NCI-H748 treated with DMSO at 0.1 percent for 48 hours (cell line): ENCODE measurements at regions not wholly inside any gene's neighbourhood (a gene's known extent, or its start where the extent isn't known, plus 50 kb on each side); places are given as distances from the start of the nearest gene placed in this dataset.

ENCODE experiments used
- DNase-seq: peaks from one replicate; lab custom pipeline; 2025; lab: John Stamatoyannopoulos, UW

GRCh38 chr11:91756829-91757480 is 467.7 kb upstream of the FAT3 start:
- DNase-seq: no peak

DNA sequence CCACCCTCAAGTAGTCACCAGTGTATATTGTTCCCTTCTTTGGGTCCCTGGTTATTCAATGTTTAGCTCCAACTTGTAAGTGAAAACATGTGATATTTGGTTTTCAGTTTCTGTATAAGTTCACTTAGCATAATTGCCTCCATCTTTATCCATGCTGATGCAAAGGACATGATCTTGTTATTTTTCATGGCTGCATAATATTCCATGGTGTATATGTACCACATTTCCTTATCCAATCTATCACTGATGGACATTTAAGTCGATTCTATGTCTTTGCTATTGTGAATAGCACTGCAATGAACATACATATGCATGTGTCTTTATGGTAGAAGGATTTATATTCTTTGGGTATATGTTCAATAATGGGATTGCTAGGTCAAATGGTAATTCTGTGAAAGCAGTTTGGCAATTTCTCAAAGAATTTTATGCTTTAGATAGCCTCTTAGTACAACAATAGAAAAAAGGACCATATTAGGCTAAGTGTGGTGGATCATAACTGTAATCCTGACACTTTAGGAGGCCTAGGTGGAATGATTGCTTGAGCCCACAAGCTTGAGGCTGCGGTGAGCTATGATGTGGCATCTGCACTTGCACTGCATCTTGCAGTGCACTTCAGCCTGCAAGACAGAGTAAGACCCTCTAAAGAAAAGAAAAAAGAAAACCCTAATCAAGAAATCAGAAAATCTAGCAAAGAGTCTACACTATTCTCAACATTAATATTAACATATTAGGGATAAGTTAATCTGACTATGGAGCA is 468.5 kb upstream of the FAT3 start:
- no peak for DNase-seq

DNA sequence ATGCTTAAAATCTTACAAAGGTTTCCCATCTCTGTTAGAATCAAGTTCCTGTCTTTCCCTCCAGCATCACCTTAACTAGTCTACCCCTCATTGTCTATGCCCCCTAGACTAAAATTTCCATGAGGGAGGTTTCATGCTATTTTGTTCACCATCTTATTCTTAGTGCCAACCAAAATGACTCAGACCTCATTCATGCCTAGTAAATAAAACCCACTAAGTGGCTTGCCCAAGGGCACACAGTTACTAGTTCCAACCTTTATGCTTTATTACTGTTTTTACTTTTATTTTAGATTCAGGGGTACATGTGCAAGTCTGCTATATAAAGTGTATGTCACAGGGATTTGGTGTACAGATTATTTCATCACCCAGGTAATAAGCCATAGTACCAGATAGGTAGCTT is 469.1 kb upstream of the FAT3 start:
- DNase-seq: no peak

GRCh38 chr11:91749251-91749650 is 475.4 kb upstream of the FAT3 start:
- DNase-seq: no peak

GRCh38 chr11:91742155-91742554 is 482.5 kb upstream of the FAT3 start:
- no peak for DNase-seq

DNA sequence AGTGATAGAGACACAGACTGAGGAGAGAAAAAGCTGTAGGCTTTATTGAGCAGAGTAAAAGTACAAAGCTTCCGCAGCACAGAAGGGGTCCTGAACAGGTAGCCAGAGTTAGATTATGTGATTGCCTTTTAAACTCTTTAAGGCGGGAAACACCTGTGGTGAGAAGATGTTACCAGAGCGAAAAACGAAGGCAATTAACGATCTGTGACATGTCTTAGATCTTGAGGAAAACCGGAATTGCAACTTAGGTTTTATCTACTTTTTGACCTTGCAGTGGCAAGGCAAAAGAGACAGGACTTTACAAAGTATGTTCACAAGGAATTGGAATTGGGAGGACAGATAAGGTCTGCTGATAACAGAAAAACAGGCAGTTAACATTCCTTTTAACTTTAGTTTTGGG is 493.6 kb upstream of the FAT3 start:
- DNase-seq: no peak

GRCh38 chr11:91730620-91731019 is 494.0 kb upstream of the FAT3 start:
- DNase-seq: no peak

DNA sequence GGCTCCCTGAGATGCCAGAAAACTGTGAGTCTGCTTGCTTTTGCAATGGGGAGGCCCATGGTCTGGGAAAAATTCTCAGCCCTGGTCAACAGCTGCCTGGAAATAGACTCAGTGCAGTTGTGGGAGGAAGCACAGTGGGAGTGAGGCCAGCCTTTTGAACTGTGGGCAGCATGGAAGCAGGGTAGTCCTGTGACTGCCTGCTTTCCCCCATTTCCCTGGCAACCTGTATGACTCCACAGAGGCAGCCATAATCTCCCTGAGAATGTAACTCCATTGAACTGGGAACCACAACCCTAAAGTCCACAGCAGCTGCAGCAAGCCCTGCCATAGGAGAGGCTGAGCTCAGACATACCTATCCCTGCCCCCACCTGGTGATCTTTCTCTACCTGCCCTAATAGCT is 494.6 kb upstream of the FAT3 start:
- DNase-seq: no peak

DNA sequence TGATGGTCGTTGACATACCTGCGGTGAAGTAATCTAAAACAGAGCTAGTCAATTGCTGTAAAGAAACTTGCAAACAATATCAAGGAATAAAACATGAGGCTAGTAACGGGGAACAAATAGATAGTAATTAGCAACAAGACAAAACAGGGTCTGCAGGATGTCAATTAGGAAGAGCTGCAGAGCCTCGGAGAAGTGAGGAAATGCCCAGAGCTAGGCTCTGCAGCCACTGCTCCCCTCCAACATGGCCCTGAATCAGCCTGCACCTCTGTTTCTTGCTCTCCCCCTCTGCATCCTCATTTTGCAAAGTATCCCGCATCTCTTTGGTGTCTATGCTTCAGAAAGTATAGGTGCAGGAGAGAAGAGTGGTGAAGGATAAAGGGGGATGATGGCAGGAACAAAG is 507.4 kb upstream of the FAT3 start:
- no peak for DNase-seq

DNA sequence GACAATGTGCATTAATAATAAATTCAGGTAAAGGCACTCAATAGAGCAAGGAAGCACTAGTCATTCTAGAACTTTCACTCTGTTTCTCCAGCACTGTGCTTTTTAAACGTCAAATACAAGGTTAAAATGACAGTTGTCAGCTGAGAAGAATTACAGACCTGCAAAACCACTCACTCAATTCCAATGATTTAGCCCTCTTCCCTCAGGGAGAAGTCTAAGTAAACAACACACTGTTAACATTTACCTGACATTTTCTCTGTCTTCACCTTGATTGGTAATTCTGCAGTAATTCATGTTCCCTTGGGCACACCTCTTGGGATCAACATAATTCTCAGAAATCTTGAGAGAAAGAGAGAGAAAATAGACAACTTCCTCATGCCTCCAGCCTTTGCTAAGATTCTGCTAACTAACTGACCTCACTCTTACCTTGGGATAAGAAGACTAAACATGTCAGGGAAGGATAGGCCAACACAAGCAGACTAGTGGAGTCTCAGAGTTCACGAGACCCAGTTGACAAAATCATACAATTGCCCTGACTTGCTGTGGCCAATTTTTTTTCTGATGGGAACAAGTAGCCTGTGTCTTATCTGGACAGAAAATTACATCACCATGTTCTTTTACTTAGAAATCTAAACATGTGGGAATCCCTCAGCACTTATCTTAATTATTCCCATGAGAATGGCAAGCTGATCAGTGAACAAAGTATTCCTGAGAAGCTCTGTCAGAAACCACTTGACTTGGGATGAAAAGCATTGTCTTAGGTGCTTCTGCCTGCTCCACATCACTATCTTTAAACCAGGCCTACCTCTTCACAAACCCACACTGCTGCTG is 516.8 kb upstream of the FAT3 start:
- DNase-seq: no peak

DNA sequence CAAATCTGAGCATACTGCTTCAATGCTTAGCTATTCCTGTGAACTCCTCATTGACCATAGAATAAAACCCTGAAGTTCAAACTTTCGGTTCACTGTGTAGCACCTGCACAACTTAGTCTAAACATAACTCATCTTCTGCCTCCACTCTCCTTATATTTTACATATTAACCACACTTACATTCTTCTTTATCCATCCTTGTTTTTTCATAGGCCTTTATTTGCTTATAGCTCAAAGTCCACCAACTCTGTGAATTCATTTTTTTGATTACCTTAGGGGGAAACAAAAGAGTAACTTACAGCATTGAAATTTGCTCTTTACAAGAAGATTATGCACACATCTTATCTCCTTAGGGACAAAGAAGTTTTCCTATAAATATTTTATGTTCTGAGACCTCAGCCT is 521.6 kb upstream of the FAT3 start:
- no peak for DNase-seq

GRCh38 chr11:91700854-91701253 is 523.8 kb upstream of the FAT3 start:
- DNase-seq: peak; percentile 33

DNA sequence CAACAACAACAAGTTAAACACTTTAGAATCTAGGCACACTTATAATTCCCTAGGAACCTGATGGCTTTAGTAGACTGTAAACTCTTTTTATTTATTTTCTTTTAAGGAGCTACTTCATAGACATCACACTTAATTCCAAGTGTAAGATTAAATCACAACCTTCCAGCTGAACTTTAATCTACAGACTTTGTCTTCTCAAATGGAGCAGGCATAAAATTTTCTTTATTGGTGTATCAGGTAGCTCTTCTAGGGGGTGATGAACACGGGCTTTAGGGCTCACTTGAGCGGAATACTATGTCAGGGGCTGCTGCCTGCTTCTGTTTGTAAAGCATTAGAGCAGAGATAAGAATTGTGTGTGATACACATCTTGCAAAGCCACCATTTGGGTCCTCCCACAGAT is 525.8 kb upstream of the FAT3 start:
- no peak for DNase-seq

- DNase-seq: no peak
Measured at GRCh38 chr11:91694331-91694730, 530.3 kb upstream of the FAT3 start.

DNA sequence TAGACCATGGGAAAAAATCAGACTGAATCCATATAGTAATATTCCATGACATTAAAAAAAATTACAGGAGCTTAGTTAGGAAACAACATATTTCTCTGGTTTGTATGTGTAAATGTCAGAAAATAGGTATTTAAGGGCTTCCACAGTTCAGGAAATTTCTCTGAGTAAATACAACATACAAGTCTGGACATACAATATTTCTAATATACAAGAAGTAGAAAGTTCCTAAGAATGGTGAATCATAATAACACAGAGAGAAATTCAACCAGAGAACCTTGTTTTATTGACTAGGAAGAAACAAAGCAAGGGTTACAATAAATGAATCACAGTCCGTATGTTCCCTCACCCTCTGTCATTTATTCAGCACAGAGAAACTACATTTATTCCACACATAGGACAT is 532.7 kb upstream of the FAT3 start:
- DNase-seq: no peak

- DNase-seq: no peak
Measured at GRCh38 chr11:91688672-91689071, 535.9 kb upstream of the FAT3 start.

- peak; percentile 72 for DNase-seq
Measured at GRCh38 chr11:91686700-91687099, 537.9 kb upstream of the FAT3 start.

GRCh38 chr11:91686281-91686680 is 538.3 kb upstream of the FAT3 start:
- no peak for DNase-seq

GRCh38 chr11:91673705-91674104 is 550.9 kb upstream of the FAT3 start:
- DNase-seq: no peak

DNA sequence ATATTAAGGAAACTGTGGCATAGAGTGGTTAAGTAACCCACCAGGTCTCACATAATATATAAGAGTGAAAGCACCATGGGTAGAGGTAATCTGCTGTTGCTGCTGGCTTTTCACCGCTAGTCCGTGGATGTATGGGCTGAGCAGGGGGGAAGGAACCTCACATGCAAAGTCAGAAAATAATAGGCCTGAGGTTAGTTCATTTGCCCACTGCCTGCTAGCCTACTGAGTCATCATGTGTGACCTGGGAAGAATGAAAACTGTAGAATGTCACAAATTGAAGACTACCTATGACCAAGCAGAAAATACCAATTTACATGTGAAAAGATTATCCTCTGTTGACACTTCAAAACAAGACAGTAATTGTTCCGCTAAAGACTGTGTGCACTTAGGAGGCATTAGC is 560.1 kb upstream of the FAT3 start:
- DNase-seq: peak; percentile 60

GRCh38 chr11:91660036-91660435 is 564.6 kb upstream of the FAT3 start:
- no peak for DNase-seq

- DNase-seq: no peak
Measured at GRCh38 chr11:91654686-91655085, 569.9 kb upstream of the FAT3 start.
